Right forelimb (tissue), 1 donor: ENCODE measurements at regions not wholly inside any gene's neighbourhood (a gene's known extent, or its start where the extent isn't known, plus 50 kb on each side); places are given as distances from the start of the nearest gene placed in this dataset.
"Not testable (repeated sequence)": the region's sequence is repeated elsewhere in the genome, so short reads cannot be mapped to it uniquely, and the experiment has no call there.

Experiments used
- DNase-seq: peaks from one replicate; pipeline ENCODE4 v3.0.0-alpha.2; 2018

GRCh38 chr5:113652161-113652560 is 138.7 kb downstream of the YTHDC2 start:
- DNase-seq = no peak

DNA sequence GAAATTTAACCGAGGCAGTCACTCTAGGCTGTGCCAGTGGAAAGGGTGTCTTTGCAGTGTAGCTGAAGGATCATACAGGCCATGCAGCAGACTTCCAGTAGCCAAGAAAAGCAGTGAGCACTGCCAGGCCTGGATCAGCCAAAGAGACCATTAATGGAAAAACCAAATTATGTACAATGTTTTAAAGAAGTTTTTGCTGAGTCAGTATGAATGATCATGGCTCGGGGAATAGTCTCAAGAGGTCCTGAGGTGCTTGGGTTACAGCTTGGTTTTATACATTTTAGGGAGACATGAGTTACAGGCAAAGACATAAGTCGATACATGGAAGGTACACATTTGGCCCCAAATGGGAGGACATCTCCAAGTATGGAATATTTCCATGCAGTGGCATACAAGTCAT is 141.3 kb downstream of the YTHDC2 start:
- DNase-seq = no peak

DNA sequence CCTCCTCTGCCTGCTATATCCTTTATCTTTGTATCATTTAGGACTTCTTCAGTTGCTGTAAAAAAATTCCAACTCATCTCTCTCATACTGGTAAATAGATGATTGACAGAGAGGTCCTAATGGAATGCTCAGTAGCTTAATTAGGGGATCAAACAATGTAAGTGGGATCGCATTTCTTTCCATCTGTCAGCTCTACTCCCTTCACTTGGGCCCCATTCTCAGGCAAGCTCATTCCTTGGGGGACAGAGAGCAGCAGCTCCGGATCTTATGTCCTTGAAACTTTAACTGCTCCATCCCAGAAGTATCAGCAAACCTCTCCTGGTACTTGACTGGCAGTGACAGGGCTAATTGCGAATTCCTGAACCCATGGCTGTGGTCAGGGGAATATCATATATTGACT is 146.7 kb downstream of the YTHDC2 start:
- DNase-seq = no peak

GRCh38 chr5:113660706-113661250 is 147.3 kb downstream of the YTHDC2 start:
- DNase-seq = no peak

- no peak for DNase-seq
These were observed 150.5 kb downstream of the YTHDC2 start for GRCh38 chr5:113663879-113664541.

- DNase-seq = no peak
These were observed 159.5 kb downstream of the YTHDC2 start for GRCh38 chr5:113673041-113673440.

GRCh38 chr5:113675166-113675565 is 161.7 kb downstream of the YTHDC2 start:
- no peak for DNase-seq

GRCh38 chr5:113678202-113678601 is 164.7 kb downstream of the YTHDC2 start:
- no peak for DNase-seq

DNA sequence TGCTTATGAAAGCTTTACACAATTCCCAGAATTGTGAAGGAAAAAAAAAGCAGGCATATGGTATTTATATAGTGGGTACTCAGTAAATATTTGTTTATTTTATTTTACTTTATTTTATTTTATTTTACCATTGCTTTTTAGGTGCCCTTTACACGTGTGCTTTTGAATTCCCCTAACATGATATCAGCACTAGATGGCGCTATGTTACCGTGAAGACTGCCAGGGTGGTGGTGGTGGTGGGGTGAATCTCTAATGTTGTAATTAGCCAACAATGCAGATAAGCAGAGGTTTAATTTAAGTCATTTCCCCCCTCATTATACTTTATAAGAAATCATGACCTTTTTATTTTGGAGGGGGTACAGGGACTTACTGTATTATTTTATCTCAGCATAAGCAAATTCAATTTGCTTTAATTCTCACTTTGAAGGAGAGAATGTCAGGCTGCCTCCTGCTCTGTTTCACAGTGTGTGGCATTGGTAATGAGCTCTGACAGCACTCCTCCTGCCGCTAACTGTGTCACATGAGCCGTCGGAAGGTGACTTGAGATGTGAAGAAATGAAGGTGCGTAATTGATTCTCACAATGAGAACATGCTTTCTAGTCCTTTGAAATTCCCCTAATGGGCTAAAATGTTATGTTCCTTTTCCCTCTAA is 165.6 kb downstream of the YTHDC2 start:
- DNase-seq = no peak

GRCh38 chr5:113680534-113680933 is 167.0 kb downstream of the YTHDC2 start:
- DNase-seq = no peak

DNA sequence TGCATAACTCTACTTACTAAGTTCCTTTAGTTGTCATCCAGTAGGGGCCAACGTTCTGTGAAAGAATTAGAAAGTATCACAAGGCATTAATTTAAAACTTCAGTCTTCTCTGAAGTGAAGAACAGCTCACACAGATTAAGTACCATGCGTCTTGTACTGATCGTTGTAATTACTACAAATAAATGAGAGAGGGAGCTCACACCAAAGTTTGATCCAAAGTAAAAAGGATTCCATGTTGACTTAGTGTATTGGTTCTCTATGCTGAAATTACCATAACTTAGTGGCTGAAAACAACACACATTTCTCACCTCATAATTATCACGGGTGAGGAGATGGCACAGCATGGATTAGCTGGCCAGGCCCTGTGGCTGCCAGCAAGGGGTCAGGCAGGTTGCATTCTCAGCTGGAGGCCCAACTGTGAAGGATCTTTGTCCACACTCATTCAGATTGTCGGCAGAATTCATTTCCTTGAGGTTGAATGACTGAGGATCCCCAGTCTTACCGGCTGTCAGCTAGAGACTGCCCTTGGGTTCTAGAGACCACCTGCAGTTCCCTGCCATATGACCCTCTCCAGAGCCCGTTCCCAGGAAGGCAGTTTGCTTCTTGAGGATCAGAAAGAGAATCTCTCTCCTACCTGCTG is 169.1 kb downstream of the YTHDC2 start:
- no peak for DNase-seq

GRCh38 chr5:113683211-113683610 is 169.7 kb downstream of the YTHDC2 start:
- no peak for DNase-seq

DNA sequence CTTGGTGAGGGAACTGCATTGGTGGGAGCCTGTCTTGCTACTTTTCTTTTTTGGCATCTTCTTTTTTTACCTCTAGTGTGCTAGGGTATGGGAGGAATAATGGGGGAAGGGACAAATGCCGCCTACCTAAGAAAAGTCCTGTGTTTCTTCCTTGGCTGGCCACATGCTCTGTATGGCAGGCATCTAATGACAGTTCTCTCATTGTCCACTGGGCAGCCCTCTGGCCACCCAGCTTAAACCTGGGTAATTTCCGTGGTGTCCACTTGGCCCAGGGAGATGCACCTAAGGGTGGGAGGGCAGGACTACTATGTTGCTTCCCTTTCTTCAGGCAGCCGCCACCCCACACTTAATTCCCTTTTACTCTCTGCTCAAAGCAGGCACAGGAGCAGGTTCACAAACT is 173.1 kb downstream of the YTHDC2 start:
- DNase-seq = no peak

- no peak for DNase-seq
These were observed 176.2 kb downstream of the YTHDC2 start for GRCh38 chr5:113689647-113690046.

- DNase-seq = no peak
These were observed 179.0 kb downstream of the YTHDC2 start for GRCh38 chr5:113692466-113692865.

GRCh38 chr5:113692891-113693457 is 179.5 kb downstream of the YTHDC2 start:
- DNase-seq = no peak

DNA sequence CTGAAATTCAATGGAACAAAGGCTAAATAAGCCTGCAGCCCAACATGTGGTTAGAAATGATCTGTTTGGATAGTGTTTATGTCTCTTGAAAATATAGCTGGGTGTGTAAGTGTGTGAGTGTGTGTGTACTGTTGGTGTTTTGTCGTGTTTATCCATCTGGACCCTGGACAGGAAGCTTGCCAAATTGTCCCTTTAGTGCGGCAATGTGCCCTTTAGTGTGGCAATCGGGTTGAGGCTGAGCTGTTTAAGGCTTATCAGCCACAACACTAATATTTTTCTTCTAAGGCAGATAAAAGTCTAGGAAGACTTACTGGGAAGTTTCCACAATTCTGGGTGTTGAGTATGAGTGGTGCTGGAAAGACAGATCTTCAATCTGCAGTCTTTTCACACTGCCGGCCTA is 180.2 kb downstream of the YTHDC2 start:
- no peak for DNase-seq

GRCh38 chr5:113694576-113694975 is 181.1 kb downstream of the YTHDC2 start:
- DNase-seq = no peak

GRCh38 chr5:113703266-113703665 is 189.8 kb downstream of the YTHDC2 start:
- no peak for DNase-seq

DNA sequence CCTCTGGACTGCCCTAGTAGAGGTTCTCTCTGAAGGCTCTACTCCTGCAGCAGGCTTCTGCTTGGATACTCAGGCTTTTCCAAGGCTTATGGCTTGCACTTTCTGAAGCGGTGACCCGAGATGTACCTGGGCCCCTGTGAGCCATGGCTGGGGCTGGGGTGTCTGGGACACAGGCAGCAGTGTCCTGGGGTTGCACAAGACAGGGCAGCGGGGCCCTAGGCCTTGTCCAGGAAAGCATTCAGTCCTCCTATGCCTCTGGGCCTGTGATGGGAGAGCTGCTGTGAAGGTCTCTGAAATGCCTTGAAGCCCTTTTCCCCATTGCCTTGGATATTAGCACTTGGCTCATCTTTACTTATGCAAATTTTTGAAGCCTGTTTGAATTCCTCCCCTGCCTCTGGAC is 192.2 kb downstream of the YTHDC2 start:
- no peak for DNase-seq

- no peak for DNase-seq
These were observed 199.6 kb downstream of the YTHDC2 start for GRCh38 chr5:113713051-113713450.

GRCh38 chr5:113715921-113716320 is 202.4 kb downstream of the YTHDC2 start:
- DNase-seq = not testable (repeated sequence)

DNA sequence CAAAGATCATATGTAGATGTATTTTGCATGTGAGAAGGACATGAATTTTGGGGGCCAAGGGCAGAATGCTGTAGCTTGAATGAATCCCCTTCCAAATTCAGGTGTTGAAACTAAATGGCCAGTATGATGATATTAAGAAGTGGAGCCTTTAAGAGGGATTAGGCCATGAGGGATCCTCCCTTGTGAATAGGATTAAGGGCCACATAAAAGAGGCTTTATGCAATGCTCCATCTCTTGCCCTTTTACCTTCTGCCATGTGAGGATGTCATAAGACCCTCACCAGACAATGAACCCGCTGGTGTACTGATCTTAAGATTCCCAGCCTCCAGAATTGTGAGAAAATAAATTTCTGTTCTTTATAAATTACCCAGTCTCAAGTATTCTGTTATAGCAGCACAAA is 206.1 kb downstream of the YTHDC2 start:
- DNase-seq = no peak

DNA sequence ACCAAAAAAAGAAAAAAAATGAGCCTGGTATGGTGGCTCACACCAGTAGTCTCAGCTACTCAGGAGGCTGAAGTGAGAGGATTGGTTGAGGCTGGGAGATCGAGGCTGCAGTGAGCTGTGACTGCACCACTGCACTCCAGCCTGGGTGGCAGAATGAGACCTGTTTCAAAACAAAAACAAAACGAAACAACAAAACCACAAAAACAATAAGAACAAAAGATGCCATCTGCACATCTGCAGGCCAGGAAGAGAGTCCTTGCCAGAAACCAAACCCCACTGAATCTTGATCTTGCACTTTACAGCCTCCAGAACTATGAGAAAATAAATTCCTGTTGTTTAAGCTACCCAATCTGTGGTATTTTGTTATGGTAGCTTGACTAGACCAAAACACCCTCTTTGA is 207.7 kb downstream of the YTHDC2 start:
- DNase-seq = no peak
